ENCODE measurements at regions not wholly inside any gene's neighbourhood (a gene's known extent, or its start where the extent isn't known, plus 50 kb on each side); places are given as distances from the start of the nearest gene placed in this dataset.
"Not testable (repeated sequence)": the region's sequence is repeated elsewhere in the genome, so short reads cannot be mapped to it uniquely, and the experiment has no call there.

DNA sequence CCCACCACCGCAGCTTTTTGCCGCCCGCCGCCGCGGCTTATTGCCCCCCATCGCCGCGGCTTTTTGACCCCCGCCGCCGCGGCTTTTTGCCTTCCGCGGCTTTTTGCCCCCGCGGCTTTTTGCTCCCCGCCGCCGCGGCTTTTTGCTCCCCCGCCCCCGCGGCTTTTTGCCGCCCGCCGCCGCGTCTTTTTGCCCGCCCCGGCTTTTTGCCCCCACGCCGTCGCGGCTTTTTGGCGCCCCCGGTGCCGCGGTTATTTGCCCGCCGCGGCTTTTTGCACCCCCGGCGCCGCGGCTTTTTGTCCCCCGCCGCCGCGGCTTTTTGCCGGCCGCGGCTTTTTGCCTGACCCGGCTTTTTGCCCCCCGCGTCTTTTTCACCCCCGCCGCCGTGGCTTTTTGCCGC lies 3061.8 kb upstream of the TEKT4 start:
- not testable (repeated sequence) for TF ChIP-seq CTCF (IDR thresholded peaks at IDR 0.05); POLR2A (IDR thresholded peaks at IDR 0.05); EP300 (IDR thresholded peaks at IDR 0.05; ENCODE audit: low read depth); POLR2AphosphoS5 (IDR thresholded peaks at IDR 0.05)
